ENCODE measurements at regions not wholly inside any gene's neighbourhood (a gene's known extent, or its start where the extent isn't known, plus 50 kb on each side); places are given as distances from the start of the nearest gene placed in this dataset.

GRCh38 chr18:1578505-1578904 is 673.8 kb downstream of the ADCYAP1 start:
- no peaks in the 10 kb centered on the region for H3K9me3 Mint-ChIP-seq
- H3K27ac Mint-ChIP-seq, result no peak overlapping the region
- TF ChIP-seq CTCF (IDR thresholded peaks at IDR 0.05; ENCODE audit: unreplicated experiment in 3 of 3), result no peak
- no peaks in the 10 kb centered on the region for H3K36me3 Mint-ChIP-seq (ENCODE audit: low read depth)
- no peaks in the 10 kb centered on the region for H3K4me1 Mint-ChIP-seq
- no peak overlapping the region for H3K4me3 Mint-ChIP-seq
- no peaks in the 10 kb centered on the region for H3K27me3 Mint-ChIP-seq (ENCODE audit: low read depth)

- H3K27me3 Mint-ChIP-seq (ENCODE audit: low read depth), result no peaks in the 10 kb centered on the region
- no peak overlapping the region for H3K27ac Mint-ChIP-seq
- H3K4me3 Mint-ChIP-seq, result no peak overlapping the region
- H3K36me3 Mint-ChIP-seq (ENCODE audit: low read depth), result no peaks in the 10 kb centered on the region
- H3K4me1 Mint-ChIP-seq, result no peaks in the 10 kb centered on the region
- no peaks in the 10 kb centered on the region for H3K9me3 Mint-ChIP-seq
- no peak for TF ChIP-seq CTCF (IDR thresholded peaks at IDR 0.05; ENCODE audit: unreplicated experiment in 3 of 3)
Measured at GRCh38 chr18:1581581-1581980, 676.9 kb downstream of the ADCYAP1 start.

- no peak overlapping the region for H3K4me3 Mint-ChIP-seq
- no peak overlapping the region for H3K27ac Mint-ChIP-seq
- H3K9me3 Mint-ChIP-seq, result no peaks in the 10 kb centered on the region
- peak; percentile 49 to 66 (median 55) for TF ChIP-seq CTCF (IDR thresholded peaks at IDR 0.05; ENCODE audit: unreplicated experiment in 3 of 3)
- no peaks in the 10 kb centered on the region for H3K4me1 Mint-ChIP-seq
- H3K36me3 Mint-ChIP-seq (ENCODE audit: low read depth), result no peaks in the 10 kb centered on the region
- no peaks in the 10 kb centered on the region for H3K27me3 Mint-ChIP-seq (ENCODE audit: low read depth)
Measured at GRCh38 chr18:1585881-1586488, 681.3 kb downstream of the ADCYAP1 start.

- H3K27ac Mint-ChIP-seq, result no peak overlapping the region
- no peaks in the 10 kb centered on the region for H3K27me3 Mint-ChIP-seq (ENCODE audit: low read depth)
- H3K9me3 Mint-ChIP-seq, result no peaks in the 10 kb centered on the region
- H3K4me3 Mint-ChIP-seq, result no peak overlapping the region
- no peaks in the 10 kb centered on the region for H3K36me3 Mint-ChIP-seq (ENCODE audit: low read depth)
- no peak for TF ChIP-seq CTCF (IDR thresholded peaks at IDR 0.05; ENCODE audit: unreplicated experiment in 3 of 3)
- H3K4me1 Mint-ChIP-seq, result no peaks in the 10 kb centered on the region
Measured at GRCh38 chr18:1593091-1593490, 688.4 kb downstream of the ADCYAP1 start.

- Mint-ChIP-seq H3K4me1 (no peaks in the 10 kb centered on the region), H3K27ac (no peak overlapping the region), H3K36me3 (ENCODE audit: low read depth) (no peaks in the 10 kb centered on the region), H3K27me3 (ENCODE audit: low read depth) (no peaks in the 10 kb centered on the region), H3K9me3 (no peaks in the 10 kb centered on the region), H3K4me3 (no peak overlapping the region)
- TF ChIP-seq CTCF (IDR thresholded peaks at IDR 0.05; ENCODE audit: unreplicated experiment in 3 of 3), result no peak
Measured at GRCh38 chr18:1595195-1595594, 690.5 kb downstream of the ADCYAP1 start.

- Mint-ChIP-seq H3K9me3 (no peaks in the 10 kb centered on the region), H3K4me1 (no peaks in the 10 kb centered on the region)
- TF ChIP-seq CTCF (IDR thresholded peaks at IDR 0.05; ENCODE audit: unreplicated experiment in 3 of 3), result no peak
Measured at GRCh38 chr18:1599196-1599595, 694.5 kb downstream of the ADCYAP1 start.

More at GRCh38 chr18:1599196-1599595, 694.5 kb downstream of the ADCYAP1 start:
- H3K27me3 Mint-ChIP-seq (ENCODE audit: low read depth), result no peaks in the 10 kb centered on the region
- H3K4me3 Mint-ChIP-seq, result no peak overlapping the region
- H3K36me3 Mint-ChIP-seq (ENCODE audit: low read depth), result no peaks in the 10 kb centered on the region
- no peak overlapping the region for H3K27ac Mint-ChIP-seq

Measured in nephron (organoid).